K562 (cell line): ENCODE measurements at regions not wholly inside any gene's neighbourhood (a gene's known extent, or its start where the extent isn't known, plus 50 kb on each side); places are given as distances from the start of the nearest gene placed in this dataset.
A peak's percentile ranks its signal among the peaks of the same experiment; 100 is the strongest.

ENCODE experiments used
- ATAC-seq: fragments of 200-7000 bp; cut with Tn5 transposase; 3 replicates; pipeline ENCODE4 v1.9.1; 2020; ENCODE audit warnings: moderate library complexity
- BruUV-seq: library from RNA; stranded (reverse); fragments of 400-500 nt; replicated peaks from 2 replicates; lab custom pipeline; 2021; lab: Mats Ljungman, UMichigan
- CTCF ChIA-PET: fragments of 300-600 bp; formaldehyde crosslinking; extraction: SDS; loops from one replicate; lab custom pipeline; 2021; ENCODE audit warnings: low intra/inter-chr PET ratio; lab: Yijun Ruan, JAX
- POLR2A ChIA-PET: fragments of 300-600, 350-650 bp; sonication (Branson Sonifier 250); formaldehyde crosslinking; extraction: SDS; loops from one replicate; lab custom pipeline; 2021; ENCODE audit warnings: antibody characterized with exemption, inconsistent platforms; lab: Yijun Ruan, JAX
- DNase-seq, 4 experiments: peaks; one replicate each; pipeline versions ENCODE4 v3.0.0 to v3.0.0-alpha.2; 2011 to 2018; ENCODE audit warnings: low spot score in 3 of 4, mixed read lengths in 3 of 4; ENCODE audit errors: extremely low read depth in 1 of 4
- FAIRE-seq: peaks from 2 replicates; lab custom pipeline; 2011; peaks lifted over from hg19 to GRCh38; lab: Jason Lieb, UNC
- H2AFZ ChIP-seq: 2 replicates; pipeline ENCODE4 v1.6.0; 2011; ENCODE audit warnings: low read depth, low read length, control low read depth, inconsistent platforms
- H3K27ac ChIP-seq: fragments of 200-600 bp; 3 replicates; pipeline ENCODE4 v1.8.0; 2011; ENCODE audit warnings: low read depth, mild to moderate bottlenecking, control low read depth, inconsistent platforms, low read length, moderate library complexity, mixed read lengths; ENCODE audit errors: extremely low read depth
- H3K27me3 ChIP-seq, 2 experiments: fragments of 300-600 bp in 1 of 2; 2 replicates in 1 of 2; 3 replicates in 1 of 2; pipeline versions ENCODE4 v1.6.0 to v1.8.0; 2011; ENCODE audit warnings: inconsistent platforms in 2 of 2, low read length in 2 of 2, mild to moderate bottlenecking in 1 of 2, mixed read lengths in 1 of 2, moderate library complexity in 1 of 2; ENCODE audit not compliant: control insufficient read depth in 2 of 2, insufficient read depth in 2 of 2
- H3K36me3 ChIP-seq: fragments of 300-600 bp; 3 replicates; pipeline ENCODE4 v1.8.0; 2011; ENCODE audit warnings: mild to moderate bottlenecking, low read length, inconsistent platforms; ENCODE audit not compliant: control insufficient read depth, insufficient read depth
- H3K4me1 ChIP-seq, 2 experiments: fragments of 200-600 bp in 1 of 2; replicated peaks in 1 of 2; 2 replicates in 1 of 2; 3 replicates in 1 of 2; pipeline versions ENCODE4 v1.5.1 to v1.8.0; 2011; ENCODE audit warnings: inconsistent platforms in 2 of 2, low read length in 2 of 2, mild to moderate bottlenecking in 1 of 2, mixed read lengths in 1 of 2, moderate library complexity in 1 of 2; ENCODE audit not compliant: control insufficient read depth in 2 of 2, insufficient read depth in 2 of 2
- H3K4me2 ChIP-seq: 2 replicates; pipeline ENCODE4 v1.6.1; 2011; ENCODE audit warnings: low read length, control low read depth, inconsistent platforms, mixed read lengths; ENCODE audit not compliant: insufficient read depth
- H3K4me3 ChIP-seq: fragments of 200-600 bp; sonication (generic), shearing (Covaris generic); 2 replicates; pipeline ENCODE4 v1.5.1; 2016; ENCODE audit warnings: control low read depth, inconsistent platforms
- H3K79me2 ChIP-seq: fragments of 200-600 bp; 3 replicates; pipeline ENCODE4 v1.8.0; 2011; ENCODE audit warnings: low read length, inconsistent platforms; ENCODE audit not compliant: control insufficient read depth, insufficient read depth
- H3K9ac ChIP-seq, 2 experiments: 2 replicates each; pipeline versions ENCODE4 v1.6.0 to v1.6.1; 2011; ENCODE audit warnings: low read depth in 2 of 2, low read length in 2 of 2, control low read depth in 1 of 2, inconsistent platforms in 1 of 2, mild to moderate bottlenecking in 1 of 2, mixed read lengths in 1 of 2; ENCODE audit not compliant: insufficient read depth in 1 of 2
- H3K9me1 ChIP-seq: one replicate; pipeline ENCODE4 v1.6.0; 2011; ENCODE audit warnings: inconsistent platforms, mild to moderate bottlenecking, low read length, moderate library complexity; ENCODE audit not compliant: control insufficient read depth, insufficient read depth
- H3K9me3 ChIP-seq: replicated peaks from 2 replicates; pipeline ENCODE4 v1.5.1; 2011; ENCODE audit warnings: low read depth, low read length, inconsistent platforms; ENCODE audit not compliant: control insufficient read depth, insufficient read depth
- H4K20me1 ChIP-seq: replicated peaks from 2 replicates; pipeline ENCODE4 v1.6.1; 2011; ENCODE audit warnings: low read length, inconsistent platforms, mixed read lengths; ENCODE audit not compliant: control insufficient read depth, insufficient read depth
- ATF3 ChIP-seq, 2 experiments: fragments of 450-650 bp in 1 of 2; sonication (generic) in 1 of 2; formaldehyde crosslinking in 1 of 2; IDR thresholded peaks in 1 of 2; conservative IDR thresholded peaks in 1 of 2; 2 replicates each; pipeline versions ENCODE4 v1.6.1 to v1.8.1; 2016 to 2023; ENCODE audit warnings: mild to moderate bottlenecking in 2 of 2, moderate library complexity in 2 of 2, inconsistent platforms in 1 of 2, missing genetic modification reagents in 1 of 2
- CEBPG ChIP-seq, 3 experiments: fragments of 200-800 bp in 1 of 3; sonication (Bioruptor generic) in 1 of 3; sonication (generic) in 1 of 3; formaldehyde crosslinking in 1 of 3; IDR thresholded peaks in 2 of 3; conservative IDR thresholded peaks in 1 of 3; 2 replicates each; pipeline versions ENCODE4 v1.6.1 to v1.8.0; 2016 to 2022; ENCODE audit warnings: missing compliant biosample characterization in 2 of 3, missing genetic modification characterization in 2 of 3, mild to moderate bottlenecking in 1 of 3, missing genetic modification reagents in 1 of 3
- CHD2 ChIP-seq: IDR thresholded peaks from 2 replicates; pipeline ENCODE4 v1.6.1; 2011; ENCODE audit warnings: low read depth, low read length
- HNRNPUL1 ChIP-seq: fragments of 200-400 bp; formaldehyde crosslinking; IDR thresholded peaks from 2 replicates; pipeline ENCODE4 v1.6.1; 2017; ENCODE audit warnings: low read length
- NFRKB ChIP-seq: fragments of 450-650 bp; IDR thresholded peaks from 2 replicates; pipeline ENCODE4 v1.6.1; 2016; ENCODE audit warnings: low read depth
- RB1 ChIP-seq: fragments of 450-650 bp; IDR thresholded peaks from 2 replicates; pipeline ENCODE4 v1.6.1; 2017; ENCODE audit warnings: low read depth, mild to moderate bottlenecking
- SFPQ ChIP-seq: fragments of 200-400 bp; formaldehyde crosslinking; IDR thresholded peaks from 2 replicates; pipeline ENCODE4 v1.6.1; 2017; ENCODE audit warnings: mild to moderate bottlenecking, low read depth, low read length, moderate library complexity
- ZNF347 ChIP-seq: fragments of 450-650 bp; formaldehyde crosslinking; IDR thresholded peaks from 2 replicates; pipeline ENCODE4 v1.4.0; 2020; ENCODE audit warnings: low read depth, mild to moderate bottlenecking, moderate library complexity
- ZNF436 ChIP-seq: fragments of 250-450, 450-650 bp; sonication (Bioruptor Pico); formaldehyde crosslinking; IDR thresholded peaks from 2 replicates; pipeline ENCODE4 v1.7.0; 2020; ENCODE audit warnings: mild to moderate bottlenecking
- WGBS: fragments of 100-300 bp; shearing (Covaris generic); methylation state at CpG from one replicate; pipeline ENCODE4 v1.1.6; 2016; ENCODE audit warnings: low coverage, mixed read lengths; ENCODE audit not compliant: insufficient coverage; ENCODE audit errors: missing lambda C conversion rate; 5-methylcytosine and 5-hydroxymethylcytosine counted together
- in situ Hi-C: fragments of 300-500 bp; cut with MboI; formaldehyde crosslinking; loops from 4 replicates; pipeline ENCODE4 v1.15.0; 2018; ENCODE audit warnings: inconsistent platforms, mixed read lengths
- intact Hi-C: fragments of 100-400 bp; cut with micrococcal nuclease; formaldehyde crosslinking; loops from 2 replicates; pipeline ENCODE4 v1.14.2; 2022

GRCh38 chr7:84678841-84679240, 484.3 kb upstream of the SEMA3A start (continued):
- TF ChIP-seq SFPQ (no peak), HNRNPUL1 (no peak), NFRKB (no peak), ZNF347 (CRISPR knock-in tag) (no peak), ZNF436 (no peak), CHD2 (no peak)

DNA sequence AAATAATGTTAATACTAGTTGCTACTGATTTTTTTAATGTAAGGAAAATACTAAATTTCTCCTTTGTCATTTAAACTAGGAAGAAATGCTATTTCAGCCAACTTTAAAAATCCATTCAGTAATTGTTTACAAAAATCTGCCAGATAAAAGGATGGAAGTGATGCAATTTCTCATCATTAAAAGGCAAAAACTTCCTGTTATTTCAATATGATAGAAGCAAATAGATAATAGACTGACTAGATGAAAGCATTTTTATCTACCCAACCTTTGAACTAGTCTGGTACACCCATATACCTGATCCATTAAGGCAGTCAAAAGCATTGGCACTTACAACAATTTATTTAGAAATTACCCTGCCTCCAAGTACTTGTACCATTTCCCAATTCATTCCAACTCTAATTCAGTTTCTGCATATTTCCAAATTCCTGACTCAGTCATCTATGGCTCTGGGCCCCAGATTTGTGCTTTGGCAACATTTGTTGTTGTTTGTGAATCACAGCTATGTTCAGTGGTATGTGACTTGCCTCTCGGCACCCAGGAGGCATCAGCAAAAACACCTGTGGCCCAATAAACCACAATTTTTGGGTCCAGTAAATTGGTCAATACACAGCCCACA, 482.6 kb upstream of the SEMA3A start:
- Histone ChIP-seq H2AFZ (no peak overlapping the region), H3K36me3 (no peaks in the 10 kb centered on the region; the same call in 2 of the 3 replicates), H3K4me2 (no peak overlapping the region), H4K20me1 (no peaks in the 10 kb centered on the region)
- intact Hi-C loops = loop anchor here (5.0 kb wide), 1 partner anchor 345 kb away; no protein-coding TSS in a partner anchor
- FAIRE-seq = no peak
- POLR2A ChIA-PET = no interaction called here
- TF ChIP-seq RB1 = no peak
- no peak for TF ChIP-seq CEBPG (CRISPR knock-in tag; IDR thresholded peaks at IDR 0.05)
- TF ChIP-seq CEBPG (tag; conservative IDR thresholded peaks at IDR 0.05 in 1 of 2, IDR thresholded peaks at IDR 0.05 in 1 of 2) = peak; percentile 18 to 67; a peak in 2 of 4 replicates
- 0 out of 2 replicates have a peak, but pooled peaks have one; percentile 41 for TF ChIP-seq ATF3 (IDR thresholded peaks at IDR 0.05)
- TF ChIP-seq ATF3 (CRISPR knock-in tag; conservative IDR thresholded peaks at IDR 0.05) = no peak
- TF ChIP-seq, all 486 proteins: peak for 2
- in situ Hi-C loops = no loop called here
- WGBS = 70% methylated on average over 1 of the region's 1 CpG
- ATAC-seq (no peak), DNase-seq (no peak)
- H3K9me1 ChIP-seq = no peaks in the 10 kb centered on the region
- no peaks in the 10 kb centered on the region for H3K27me3 ChIP-seq
- no peak overlapping the region for H3K4me3 ChIP-seq
- no peak overlapping the region for H3K9ac ChIP-seq
- peaks cover 0 to 10% of the 10 kb centered on the region in 2 experiments; a peak in 3 of 5 replicates for H3K4me1 ChIP-seq
- no peaks in the 10 kb centered on the region for H3K79me2 ChIP-seq
- no peak overlapping the region for H3K27ac ChIP-seq
- CTCF ChIA-PET = no interaction called here
- no TSS peak for BruUV-seq
- H3K9me3 ChIP-seq = no peaks in the 10 kb centered on the region
